HepG2 (cell line): ENCODE measurements at regions not wholly inside any gene's neighbourhood (a gene's known extent, or its start where the extent isn't known, plus 50 kb on each side); places are given as distances from the start of the nearest gene placed in this dataset.

Experiments used
- ATAC-seq: fragments of 200-7000 bp; cut with Tn5 transposase; 3 replicates; pipeline ENCODE4 v1.9.1; 2020; ENCODE audit warnings: mild to moderate bottlenecking, moderate library complexity
- BruUV-seq: library from RNA; stranded (reverse); fragments of 400-500 nt; replicated peaks from 2 replicates; lab custom pipeline; 2021; lab: Mats Ljungman, UMichigan
- CTCF ChIA-PET: fragments of 300-600 bp; formaldehyde crosslinking; extraction: SDS; loops from one replicate; lab custom pipeline; 2021; ENCODE audit warnings: low total read pairs, inconsistent platforms, low intra/inter-chr PET ratio; lab: Yijun Ruan, JAX
- POLR2A ChIA-PET: fragments of 350-600 bp; sonication (Branson Sonifier 250); formaldehyde crosslinking; loops from one replicate; lab custom pipeline; 2020; ENCODE audit warnings: antibody characterized with exemption, inconsistent platforms; lab: Yijun Ruan, JAX
- DNase-seq: peaks from one replicate; pipeline ENCODE4 v3.0.0-alpha.2; 2015; ENCODE audit warnings: low spot score
- FAIRE-seq: peaks from 3 replicates; lab custom pipeline; 2011; peaks lifted over from hg19 to GRCh38; lab: Jason Lieb, UNC
- H2AFZ ChIP-seq: one replicate; pipeline ENCODE4 v1.6.1; 2011; ENCODE audit warnings: low read length, inconsistent platforms
- H3K27ac ChIP-seq: fragments of 300-600 bp; 3 replicates; pipeline ENCODE4 v1.8.0; 2011; ENCODE audit warnings: mixed run types, mild to moderate bottlenecking, mixed read lengths, low read length, inconsistent platforms; ENCODE audit not compliant: insufficient read depth; ENCODE audit errors: extremely low read length
- H3K27me3 ChIP-seq, 2 experiments: fragments of 200-600 bp in 1 of 2; 2 replicates in 1 of 2; 3 replicates in 1 of 2; pipeline versions ENCODE4 v1.6.0 to v1.8.0; 2011; ENCODE audit warnings: low read length in 2 of 2, mild to moderate bottlenecking in 2 of 2, moderate library complexity in 2 of 2, inconsistent platforms in 1 of 2; ENCODE audit not compliant: insufficient read depth in 2 of 2, control insufficient read depth in 1 of 2
- H3K36me3 ChIP-seq, 2 experiments: fragments of 200-600 bp in 1 of 2; replicated peaks in 1 of 2; 2 replicates in 1 of 2; 3 replicates in 1 of 2; pipeline versions ENCODE4 v1.5.1 to v1.8.0; 2011; ENCODE audit warnings: low read length in 2 of 2, inconsistent platforms in 1 of 2; ENCODE audit not compliant: insufficient read depth in 2 of 2, control insufficient read depth in 1 of 2
- H3K4me1 ChIP-seq: 2 replicates; pipeline ENCODE4 v1.5.1; 2012; ENCODE audit warnings: low read length, inconsistent platforms; ENCODE audit not compliant: insufficient read depth
- H3K4me2 ChIP-seq: 2 replicates; pipeline ENCODE4 v1.6.0; 2011; ENCODE audit warnings: low read depth, low read length, inconsistent platforms
- H3K4me3 ChIP-seq, 3 experiments: fragments of 200-600 bp in 1 of 3; sonication (generic), shearing (Covaris generic) in 1 of 3; replicated peaks in 1 of 3; 2 replicates each; pipeline ENCODE4 v1.5.1; 2011 to 2016; ENCODE audit warnings: low read length in 3 of 3, inconsistent platforms in 2 of 3, low read depth in 2 of 3, mild to moderate bottlenecking in 2 of 3, control low read depth in 1 of 3, mixed read lengths in 1 of 3; ENCODE audit not compliant: insufficient read depth in 1 of 3
- H3K79me2 ChIP-seq: one replicate; pipeline ENCODE4 v1.6.1; 2011; ENCODE audit warnings: low read length, inconsistent platforms; ENCODE audit not compliant: insufficient read depth
- H3K9ac ChIP-seq: 2 replicates; pipeline ENCODE4 v1.6.0; 2011; ENCODE audit warnings: mild to moderate bottlenecking, low read depth, low read length, inconsistent platforms; ENCODE audit not compliant: insufficient read depth
- H3K9me3 ChIP-seq: 2 replicates; pipeline ENCODE4 v1.5.1; 2012; ENCODE audit warnings: mild to moderate bottlenecking, low read length
- H4K20me1 ChIP-seq: 2 replicates; pipeline ENCODE4 v1.6.0; 2011; ENCODE audit warnings: inconsistent platforms, mild to moderate bottlenecking, low read length, moderate library complexity; ENCODE audit not compliant: insufficient read depth
- ZNF343 ChIP-seq: sonication (generic); formaldehyde crosslinking; IDR thresholded peaks from 2 replicates; pipeline ENCODE4 v1.4.0; 2020; ENCODE audit warnings: mild to moderate bottlenecking, missing genetic modification reagents
- ZNF430 ChIP-seq: sonication (generic); formaldehyde crosslinking; IDR thresholded peaks from 2 replicates; pipeline ENCODE4 v1.9.0; 2021; ENCODE audit warnings: mild to moderate bottlenecking, missing genetic modification reagents
- ZNF646 ChIP-seq: sonication (generic); formaldehyde crosslinking; IDR thresholded peaks from 2 replicates; pipeline ENCODE4 v1.9.0; 2021; ENCODE audit warnings: mild to moderate bottlenecking, missing genetic modification reagents
- ZUFSP ChIP-seq: sonication (generic); formaldehyde crosslinking; IDR thresholded peaks from 2 replicates; pipeline ENCODE4 v1.9.0; 2021; ENCODE audit warnings: missing genetic modification reagents, mild to moderate bottlenecking, borderline replicate concordance
- in situ Hi-C: cut with HindIII; loops from 2 replicates; pipeline ENCODE4 v1.10.0; 2017; ENCODE audit warnings: low pct_unique_long_range_greater_than_20kb; ENCODE audit not compliant: extremely low pct_ligation_motif_present
- intact Hi-C: fragments of 100-400 bp; cut with micrococcal nuclease; formaldehyde crosslinking; loops from one replicate; pipeline ENCODE4 v1.10.0; 2022; ENCODE audit not compliant: unreplicated experiment

GRCh38 chr5:40416098-40416497, 263.6 kb upstream of the PTGER4 start:
- Histone ChIP-seq H4K20me1 (no peaks in the 10 kb centered on the region), H2AFZ (no peak overlapping the region), H3K9me3 (no peaks in the 10 kb centered on the region), H3K4me3 (no peak overlapping the region), H3K79me2 (no peaks in the 10 kb centered on the region), H3K27me3 (no peaks in the 10 kb centered on the region), H3K36me3 (no peaks in the 10 kb centered on the region), H3K27ac (no peak overlapping the region), H3K9ac (no peak overlapping the region), H3K4me2 (no peak overlapping the region), H3K4me1 (no peaks in the 10 kb centered on the region)
- no TSS peak for BruUV-seq
- FAIRE-seq (no peak), DNase-seq (no peak), ATAC-seq (no peak)
- TF ChIP-seq ZUFSP (CRISPR knock-in tag) = no peak
- TF ChIP-seq ZNF343 (CRISPR knock-in tag) = no peak
- TF ChIP-seq ZNF430 (CRISPR knock-in tag) = no peak
- TF ChIP-seq ZNF646 (CRISPR knock-in tag) = no peak
- ChIA-PET CTCF (no interaction called here), POLR2A (no interaction called here)
- in situ Hi-C loops (no loop called here), intact Hi-C loops (no loop called here)
